ENCODE measurements at regions not wholly inside any gene's neighbourhood (a gene's known extent, or its start where the extent isn't known, plus 50 kb on each side); places are given as distances from the start of the nearest gene placed in this dataset.

- TF ChIP-seq, protein P1, sequence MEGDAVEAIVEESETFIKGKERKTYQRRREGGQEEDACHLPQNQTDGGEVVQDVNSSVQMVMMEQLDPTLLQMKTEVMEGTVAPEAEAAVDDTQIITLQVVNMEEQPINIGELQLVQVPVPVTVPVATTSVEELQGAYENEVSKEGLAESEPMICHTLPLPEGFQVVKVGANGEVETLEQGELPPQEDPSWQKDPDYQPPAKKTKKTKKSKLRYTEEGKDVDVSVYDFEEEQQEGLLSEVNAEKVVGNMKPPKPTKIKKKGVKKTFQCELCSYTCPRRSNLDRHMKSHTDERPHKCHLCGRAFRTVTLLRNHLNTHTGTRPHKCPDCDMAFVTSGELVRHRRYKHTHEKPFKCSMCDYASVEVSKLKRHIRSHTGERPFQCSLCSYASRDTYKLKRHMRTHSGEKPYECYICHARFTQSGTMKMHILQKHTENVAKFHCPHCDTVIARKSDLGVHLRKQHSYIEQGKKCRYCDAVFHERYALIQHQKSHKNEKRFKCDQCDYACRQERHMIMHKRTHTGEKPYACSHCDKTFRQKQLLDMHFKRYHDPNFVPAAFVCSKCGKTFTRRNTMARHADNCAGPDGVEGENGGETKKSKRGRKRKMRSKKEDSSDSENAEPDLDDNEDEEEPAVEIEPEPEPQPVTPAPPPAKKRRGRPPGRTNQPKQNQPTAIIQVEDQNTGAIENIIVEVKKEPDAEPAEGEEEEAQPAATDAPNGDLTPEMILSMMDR (IDR thresholded peaks at IDR 0.05; ENCODE audit: low read length) = no peak
- TF ChIP-seq EZH2 (IDR thresholded peaks at IDR 0.05; ENCODE audit: borderline replicate concordance, low read length) = no peak
Observed at GRCh38 chr1:234924450-234925355, 203.9 kb downstream of the TOMM20 start.
